Parathyroid adenoma (tissue), 2 donors: ENCODE measurements at regions not wholly inside any gene's neighbourhood (a gene's known extent, or its start where the extent isn't known, plus 50 kb on each side); places are given as distances from the start of the nearest gene placed in this dataset.
A peak's percentile ranks its signal among the peaks of the same experiment; 100 is the strongest.

Source experiments
- H2AFZ ChIP-seq: fragments of 300-600 bp; sonication (generic); one replicate; pipeline ENCODE4 v1.7.0; 2017; ENCODE audit warnings: antibody characterized with exemption, mild to moderate bottlenecking
- H3K27ac ChIP-seq: fragments of 300-600 bp; sonication (generic); one replicate; pipeline ENCODE4 v1.7.0; 2017
- H3K27me3 ChIP-seq: fragments of 300-600 bp; sonication (generic); one replicate; pipeline ENCODE4 v1.7.0; 2017; ENCODE audit warnings: low read length; ENCODE audit not compliant: control insufficient read depth, insufficient read depth
- H3K36me3 ChIP-seq: fragments of 300-600 bp; sonication (generic); one replicate; pipeline ENCODE4 v1.7.0; 2017; ENCODE audit warnings: low read length; ENCODE audit not compliant: control insufficient read depth, insufficient read depth
- H3K4me1 ChIP-seq: fragments of 300-600 bp; sonication (generic); one replicate; pipeline ENCODE4 v1.7.0; 2017; ENCODE audit warnings: control low read depth
- H3K4me2 ChIP-seq: fragments of 300-600 bp; sonication (generic); one replicate; pipeline ENCODE4 v1.7.0; 2017; ENCODE audit warnings: low read length
- H3K4me3 ChIP-seq: fragments of 300-600 bp; sonication (generic); one replicate; pipeline ENCODE4 v1.7.0; 2017; ENCODE audit warnings: low read depth, low read length
- H3K79me2 ChIP-seq: fragments of 300-600 bp; sonication (generic); one replicate; pipeline ENCODE4 v1.7.0; 2017; ENCODE audit warnings: control low read depth
- H3K9ac ChIP-seq: fragments of 300-600 bp; sonication (generic); one replicate; pipeline ENCODE4 v1.7.0; 2017; ENCODE audit warnings: mild to moderate bottlenecking
- H3K9me3 ChIP-seq: fragments of 300-600 bp; sonication (generic); one replicate; pipeline ENCODE4 v1.7.0; 2017; ENCODE audit warnings: low read length; ENCODE audit not compliant: control insufficient read depth
- CTCF ChIP-seq: fragments of 300-600 bp; sonication (generic); IDR thresholded peaks from one replicate; pipeline ENCODE4 v1.7.0; 2017; ENCODE audit warnings: antibody characterized with exemption, mild to moderate bottlenecking
- donor health status: primary hyperparathyroidism.

- Histone ChIP-seq H3K27ac (no peak overlapping the region), H3K79me2 (no peaks in the 10 kb centered on the region), H3K4me3 (no peak overlapping the region), H3K4me2 (no peak overlapping the region), H3K9ac (no peak overlapping the region), H3K9me3 (no peaks in the 10 kb centered on the region), H3K27me3 (no peaks in the 10 kb centered on the region), H3K36me3 (no peaks in the 10 kb centered on the region), H2AFZ (no peak overlapping the region), H3K4me1 (peaks cover 28% of the 10 kb centered on the region)
- no peak for TF ChIP-seq CTCF
Observed at GRCh38 chr11:111439901-111440300, 60.8 kb upstream of the POU2AF1 start.

GRCh38 chr11:111438846-111439520 lies 59.9 kb upstream of the POU2AF1 start:
- no peaks in the 10 kb centered on the region for H3K36me3 ChIP-seq
- no peak overlapping the region for H3K4me3 ChIP-seq
- H3K27me3 ChIP-seq, result no peaks in the 10 kb centered on the region
- no peaks in the 10 kb centered on the region for H3K79me2 ChIP-seq
- no peak overlapping the region for H3K9ac ChIP-seq
- no peak for TF ChIP-seq CTCF
- peaks cover 28% of the 10 kb centered on the region for H3K4me1 ChIP-seq
- H3K4me2 ChIP-seq, result no peak overlapping the region
- no peak overlapping the region for H2AFZ ChIP-seq
- no peak overlapping the region for H3K27ac ChIP-seq
- H3K9me3 ChIP-seq, result no peaks in the 10 kb centered on the region

GRCh38 chr11:111438168-111438567 lies 59.1 kb upstream of the POU2AF1 start:
- H3K4me1 ChIP-seq, result peaks cover 28% of the 10 kb centered on the region
- TF ChIP-seq CTCF, result no peak
- no peak overlapping the region for H3K4me2 ChIP-seq
- H3K9me3 ChIP-seq, result no peaks in the 10 kb centered on the region
- no peak overlapping the region for H3K9ac ChIP-seq
- H3K36me3 ChIP-seq, result no peaks in the 10 kb centered on the region
- no peak overlapping the region for H3K27ac ChIP-seq
- H3K79me2 ChIP-seq, result no peaks in the 10 kb centered on the region
- peak overlapping the region; percentile 11 for H2AFZ ChIP-seq
- H3K27me3 ChIP-seq, result no peaks in the 10 kb centered on the region
- H3K4me3 ChIP-seq, result no peak overlapping the region

- no peaks in the 10 kb centered on the region for H3K36me3 ChIP-seq
- H3K4me3 ChIP-seq, result no peak overlapping the region
- no peaks in the 10 kb centered on the region for H3K27me3 ChIP-seq
- H3K9ac ChIP-seq, result no peak overlapping the region
- TF ChIP-seq CTCF, result no peak
- no peaks in the 10 kb centered on the region for H3K79me2 ChIP-seq
- H2AFZ ChIP-seq, result no peak overlapping the region
- no peaks in the 10 kb centered on the region for H3K9me3 ChIP-seq
- H3K4me2 ChIP-seq, result no peak overlapping the region
- H3K27ac ChIP-seq, result no peak overlapping the region
- H3K4me1 ChIP-seq, result peaks cover 15% of the 10 kb centered on the region
Observed at GRCh38 chr11:111435046-111435698, 56.1 kb upstream of the POU2AF1 start.
